Aorta (tissue), 5 donors: ENCODE measurements at regions not wholly inside any gene's neighbourhood (a gene's known extent, or its start where the extent isn't known, plus 50 kb on each side); places are given as distances from the start of the nearest gene placed in this dataset.
"Not testable (repeated sequence)": the region's sequence is repeated elsewhere in the genome, so short reads cannot be mapped to it uniquely, and the experiment has no call there.

ENCODE experiments used
- ATAC-seq: fragments of 200-7000 bp; cut with Tn5 transposase; one replicate; pipeline ENCODE4 v1.9.1; 2022; ENCODE audit warnings: moderate library complexity; ENCODE audit not compliant: low FRiP score
- DNase-seq, 2 donors: peaks; one replicate each; pipeline ENCODE4 v3.0.0-alpha.2; 2020
- H3K27ac ChIP-seq, 2 donors: one replicate each; pipeline ENCODE4 v1.5.1; 2013; ENCODE audit warnings: low read length in 2 of 2, mild to moderate bottlenecking in 2 of 2, moderate library complexity in 2 of 2, control low read depth in 1 of 2, inconsistent platforms in 1 of 2, low read depth in 1 of 2
- H3K27me3 ChIP-seq, 2 donors: one replicate each; pipeline ENCODE4 v1.6.1; 2013; ENCODE audit warnings: control low read depth in 1 of 2, low read length in 1 of 2, mild to moderate bottlenecking in 1 of 2, moderate library complexity in 1 of 2; ENCODE audit not compliant: insufficient read depth in 2 of 2, control insufficient read depth in 1 of 2
- H3K36me3 ChIP-seq, 2 donors: one replicate each; pipeline ENCODE4 v1.6.1; 2013; ENCODE audit warnings: control low read depth in 1 of 2, low read length in 1 of 2, mild to moderate bottlenecking in 1 of 2; ENCODE audit not compliant: insufficient read depth in 2 of 2, control insufficient read depth in 1 of 2
- H3K4me1 ChIP-seq, 2 donors: one replicate each; pipeline ENCODE4 v1.6.1; 2013; ENCODE audit warnings: low read length in 2 of 2, control low read depth in 1 of 2, mild to moderate bottlenecking in 1 of 2, moderate library complexity in 1 of 2; ENCODE audit not compliant: insufficient read depth in 2 of 2, control insufficient read depth in 1 of 2
- H3K4me3 ChIP-seq, 2 donors: one replicate each; pipeline ENCODE4 v1.5.1; 2013; ENCODE audit warnings: low read length in 2 of 2, control low read depth in 1 of 2, mild to moderate bottlenecking in 1 of 2
- H3K9me3 ChIP-seq: one replicate; pipeline ENCODE4 v1.6.1; 2013; ENCODE audit warnings: mild to moderate bottlenecking, low read length; ENCODE audit not compliant: control insufficient read depth
- WGBS, 2 donors: extraction: QIAGEN DNeasy Blood & Tissue Kit; methylation state at CpG; one replicate each; pipeline ENCODE4 v1.1.7; 2013; 5-methylcytosine and 5-hydroxymethylcytosine counted together
- intact Hi-C, 2 donors: fragments of 100-400 bp; cut with DNase I; formaldehyde crosslinking; loops; one replicate each; pipeline versions ENCODE4 v1.14.2 to v1.15.0; 2022
- donor health status: healthy with polysubstance abuse.
- donor health status: Bipolar disorder and iron deficiency.
- donor health status: DM: no; HTN: no; CAD: no.
- donor health status: DM: no; HTN: no; CAD: no.
- donor health status: DM: yes; HTN: yes; CAD: no.

DNA sequence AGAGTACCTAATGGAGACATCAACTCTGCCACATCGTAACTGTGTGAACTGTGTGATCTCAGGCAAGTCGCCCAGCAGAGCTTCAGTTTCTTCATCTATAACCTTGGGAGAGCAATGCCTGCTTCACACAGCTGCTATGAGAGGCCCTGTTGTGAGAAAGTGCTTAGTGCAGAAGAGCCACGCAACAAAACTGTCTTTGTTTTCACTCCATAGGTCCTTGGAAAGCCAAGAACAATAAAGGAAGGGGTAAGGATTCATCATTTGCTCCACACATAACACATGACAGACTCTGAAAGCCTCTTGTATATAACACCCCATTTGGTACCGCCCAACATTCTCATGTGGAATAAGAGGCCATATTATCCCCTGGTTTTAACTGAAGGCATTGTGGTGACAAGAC is 231.9 kb upstream of the ISX start:
- no peak overlapping the region for H3K4me3 ChIP-seq
- no peaks in the 10 kb centered on the region for H3K4me1 ChIP-seq
- no peaks in the 10 kb centered on the region for H3K9me3 ChIP-seq
- 61 to 62% methylated on average over 4 of the region's 4 CpGs for WGBS, 2 donors
- no peaks in the 10 kb centered on the region for H3K36me3 ChIP-seq
- intact Hi-C loops = no loop called here
- DNase-seq (no peak), ATAC-seq (no peak)
- H3K27ac ChIP-seq = no peak overlapping the region
- no peaks in the 10 kb centered on the region for H3K27me3 ChIP-seq

GRCh38 chr22:34834541-34834940 is 231.4 kb upstream of the ISX start:
- WGBS, 2 donors = 59 to 67% methylated on average over 3 of the region's 3 CpGs
- intact Hi-C loops = not testable (repeated sequence)

DNA sequence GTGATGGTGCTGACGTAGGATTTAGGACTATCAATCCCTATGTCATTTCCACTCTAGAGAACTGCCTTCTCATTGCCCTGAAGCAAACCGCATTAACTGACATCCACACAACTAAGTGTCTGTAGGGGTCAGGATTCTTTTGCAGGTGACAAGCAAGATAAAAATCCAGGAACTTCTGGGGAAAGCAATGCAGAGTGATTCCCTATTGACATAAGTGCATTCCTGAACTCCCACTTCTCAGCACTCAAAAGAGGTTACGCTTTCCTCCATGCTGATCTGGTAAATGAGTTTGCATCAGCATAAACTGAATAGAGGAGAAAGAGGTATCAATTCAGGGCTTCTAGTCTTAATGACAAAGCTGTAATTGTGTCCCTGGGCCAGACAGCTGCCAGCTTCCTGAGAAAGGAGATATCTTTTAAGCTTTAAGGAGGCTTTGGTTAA is 224.6 kb upstream of the ISX start:
- H3K36me3 ChIP-seq = no peaks in the 10 kb centered on the region
- H3K27ac ChIP-seq = no peak overlapping the region
- intact Hi-C loops = no loop called here
- no peak for DNase-seq
- H3K4me3 ChIP-seq = no peak overlapping the region
- no peaks in the 10 kb centered on the region for H3K4me1 ChIP-seq
- no peak for ATAC-seq
- no peaks in the 10 kb centered on the region for H3K9me3 ChIP-seq
- WGBS, 2 donors = 57 to 64% methylated on average over 3 of the region's 3 CpGs
- H3K27me3 ChIP-seq = no peaks in the 10 kb centered on the region

More at GRCh38 chr22:34834541-34834940, 231.4 kb upstream of the ISX start:
- not testable (repeated sequence) for H3K27me3 ChIP-seq, H3K4me3 ChIP-seq, H3K27ac ChIP-seq, H3K4me1 ChIP-seq, H3K36me3 ChIP-seq, ATAC-seq, H3K9me3 ChIP-seq, DNase-seq

DNA sequence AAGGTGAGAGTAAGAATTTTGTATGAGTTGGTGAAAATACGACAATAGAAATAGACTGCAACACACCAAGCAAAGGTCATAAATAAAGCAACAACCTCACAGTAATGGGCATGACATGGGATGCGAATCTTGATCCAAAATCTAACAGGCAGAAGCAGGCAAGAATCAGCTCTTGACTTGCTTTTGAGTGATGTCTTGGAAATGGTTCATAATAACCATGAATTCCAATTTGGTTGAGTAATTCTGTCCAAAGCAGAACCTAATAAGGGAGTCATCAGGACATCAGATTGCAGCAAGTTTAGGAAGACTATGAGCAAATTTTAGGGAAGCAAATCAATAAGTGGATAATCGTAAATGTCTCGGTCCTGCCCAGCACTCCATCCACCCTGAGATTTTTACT is 224.0 kb upstream of the ISX start:
- intact Hi-C loops = no loop called here
- ATAC-seq (no peak), DNase-seq (no peak)
- Histone ChIP-seq H3K4me1 (no peaks in the 10 kb centered on the region), H3K9me3 (no peaks in the 10 kb centered on the region), H3K4me3 (no peak overlapping the region), H3K36me3 (no peaks in the 10 kb centered on the region), H3K27ac (no peak overlapping the region), H3K27me3 (no peaks in the 10 kb centered on the region)
- WGBS, 2 donors = 28 to 33% methylated on average over 4 of the region's 4 CpGs

DNA sequence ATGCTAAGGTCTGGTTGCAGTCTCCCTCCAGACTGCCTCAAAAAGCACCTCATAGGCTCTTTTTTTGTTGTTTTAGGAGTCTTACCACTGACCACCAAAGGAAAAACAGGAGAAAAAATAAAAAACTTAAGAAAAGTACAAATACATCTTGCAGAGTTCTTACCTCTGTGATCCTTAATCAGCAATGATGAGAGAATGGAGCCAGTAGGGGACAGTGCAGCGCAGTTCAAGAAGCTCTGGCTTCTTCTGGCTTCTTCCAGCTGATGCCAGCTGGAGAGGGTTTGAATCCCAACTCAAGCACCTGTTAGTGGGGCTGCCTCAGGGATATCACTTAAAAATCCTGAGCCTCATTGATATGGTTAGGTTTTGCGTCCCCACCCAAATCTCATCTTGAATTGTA is 223.3 kb upstream of the ISX start:
- Histone ChIP-seq H3K27me3 (no peaks in the 10 kb centered on the region), H3K4me3 (no peak overlapping the region), H3K27ac (no peak overlapping the region), H3K9me3 (no peaks in the 10 kb centered on the region), H3K36me3 (no peaks in the 10 kb centered on the region), H3K4me1 (no peaks in the 10 kb centered on the region)
- no peak for DNase-seq
- intact Hi-C loops = no loop called here
- 81 to 87% methylated on average over 2 of the region's 2 CpGs for WGBS, 2 donors
- no peak for ATAC-seq

DNA sequence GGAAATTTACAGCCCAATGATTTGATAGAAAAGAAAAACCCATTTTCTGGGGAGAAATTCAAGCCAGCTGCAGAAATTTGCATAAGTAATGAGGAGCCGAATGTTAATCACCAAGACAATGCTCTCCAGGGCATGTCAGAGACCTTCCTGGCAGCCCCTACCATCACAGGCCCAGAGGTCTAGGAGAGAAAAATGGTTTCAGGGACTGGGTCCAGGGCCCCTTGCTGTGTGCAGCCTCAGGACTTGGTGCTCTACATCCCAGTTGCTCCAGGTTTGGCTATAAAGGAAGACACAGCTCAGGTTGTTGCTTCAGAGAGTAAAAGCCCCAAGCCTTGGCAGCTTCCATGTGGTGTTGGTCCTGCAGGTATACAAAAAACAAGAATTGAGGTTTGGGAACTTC is 222.2 kb upstream of the ISX start:
- H3K4me1 ChIP-seq, H3K27ac ChIP-seq, H3K36me3 ChIP-seq, H3K27me3 ChIP-seq, H3K4me3 ChIP-seq, ATAC-seq, DNase-seq, H3K9me3 ChIP-seq, intact Hi-C loops: not testable (repeated sequence)
- WGBS, 2 donors = 53 to 57% methylated on average over 1 of the region's 1 CpG

GRCh38 chr22:34845391-34845790 is 220.6 kb upstream of the ISX start:
- Histone ChIP-seq H3K4me3 (no peak overlapping the region), H3K36me3 (no peaks in the 10 kb centered on the region), H3K9me3 (no peaks in the 10 kb centered on the region), H3K4me1 (no peaks in the 10 kb centered on the region), H3K27me3 (no peaks in the 10 kb centered on the region), H3K27ac (no peak overlapping the region)
- ATAC-seq (no peak), DNase-seq (no peak)
- intact Hi-C loops = no loop called here
- WGBS, 2 donors = 93 to 94% methylated on average over 2 of the region's 2 CpGs

GRCh38 chr22:34847072-34847471 is 218.9 kb upstream of the ISX start:
- H3K4me1 ChIP-seq = no peaks in the 10 kb centered on the region
- no peaks in the 10 kb centered on the region for H3K36me3 ChIP-seq
- no peak for DNase-seq
- no peak for ATAC-seq
- H3K27ac ChIP-seq = no peak overlapping the region
- WGBS, 2 donors = 43% methylated on average over 1 of the region's 1 CpG
- no peaks in the 10 kb centered on the region for H3K9me3 ChIP-seq
- no peak overlapping the region for H3K4me3 ChIP-seq
- intact Hi-C loops = no loop called here
- no peaks in the 10 kb centered on the region for H3K27me3 ChIP-seq

GRCh38 chr22:34849965-34850364 is 216.0 kb upstream of the ISX start:
- intact Hi-C loops = no loop called here
- Histone ChIP-seq H3K27ac (no peak overlapping the region), H3K9me3 (no peaks in the 10 kb centered on the region), H3K4me1 (no peaks in the 10 kb centered on the region), H3K4me3 (no peak overlapping the region), H3K36me3 (no peaks in the 10 kb centered on the region), H3K27me3 (no peaks in the 10 kb centered on the region)
- ATAC-seq = no peak
- DNase-seq = no peak
- WGBS, 2 donors = 11 to 17% methylated on average over 4 of the region's 4 CpGs
